Fibroblast of skin of abdomen (primary cell): ENCODE measurements at regions not wholly inside any gene's neighbourhood (a gene's known extent, or its start where the extent isn't known, plus 50 kb on each side); places are given as distances from the start of the nearest gene placed in this dataset.
A peak's percentile ranks its signal among the peaks of the same experiment; 100 is the strongest.

Experiments
- DNase-seq: peaks from one replicate; pipeline ENCODE4 v3.0.0-alpha.2; 2013

DNA sequence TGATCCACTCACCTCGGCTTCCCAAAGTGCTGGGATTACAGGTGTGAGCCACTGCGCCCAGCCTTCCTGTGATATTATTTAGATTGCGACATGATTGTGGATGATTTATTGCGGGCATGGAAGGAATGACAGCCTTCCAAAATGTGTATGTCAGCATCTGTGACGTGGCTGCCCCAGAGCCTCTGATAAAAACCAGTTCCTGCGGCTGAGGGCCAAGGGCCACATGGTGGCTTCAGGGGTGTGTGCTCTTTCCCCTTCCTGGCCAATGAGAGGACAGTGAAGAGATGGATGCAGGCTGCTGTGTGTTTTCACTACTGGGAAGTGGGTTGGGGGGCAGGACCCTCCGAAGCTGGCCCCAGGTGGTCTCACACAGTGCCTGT lies 57.4 kb upstream of the HGFAC start:
- DNase-seq, result no peak

GRCh38 chr4:3384771-3385710 lies 56.7 kb upstream of the HGFAC start:
- DNase-seq, result no peak

- no peak for DNase-seq
Observed at GRCh38 chr4:3385711-3386420, 55.9 kb upstream of the HGFAC start.

DNA sequence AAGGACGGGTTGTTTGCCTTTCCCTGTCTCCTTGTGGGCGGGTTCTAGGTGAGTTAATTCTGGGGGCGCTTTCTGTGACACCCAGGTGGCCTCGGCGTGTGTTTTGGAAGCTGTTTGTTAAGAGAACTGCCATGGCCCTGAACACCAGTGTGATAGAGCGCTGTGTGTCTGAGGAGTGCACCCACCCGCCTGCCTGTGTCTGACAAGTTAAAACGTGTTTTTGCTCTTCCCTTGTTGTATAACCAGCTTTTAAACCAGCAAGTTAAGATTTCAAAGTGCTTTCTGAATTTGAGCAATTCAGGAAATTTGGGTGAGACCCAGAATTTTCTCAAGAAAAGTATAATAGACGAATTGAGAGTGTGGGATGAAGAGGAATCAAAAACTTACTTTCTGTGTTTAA lies 55.2 kb upstream of the HGFAC start:
- no peak for DNase-seq

DNA sequence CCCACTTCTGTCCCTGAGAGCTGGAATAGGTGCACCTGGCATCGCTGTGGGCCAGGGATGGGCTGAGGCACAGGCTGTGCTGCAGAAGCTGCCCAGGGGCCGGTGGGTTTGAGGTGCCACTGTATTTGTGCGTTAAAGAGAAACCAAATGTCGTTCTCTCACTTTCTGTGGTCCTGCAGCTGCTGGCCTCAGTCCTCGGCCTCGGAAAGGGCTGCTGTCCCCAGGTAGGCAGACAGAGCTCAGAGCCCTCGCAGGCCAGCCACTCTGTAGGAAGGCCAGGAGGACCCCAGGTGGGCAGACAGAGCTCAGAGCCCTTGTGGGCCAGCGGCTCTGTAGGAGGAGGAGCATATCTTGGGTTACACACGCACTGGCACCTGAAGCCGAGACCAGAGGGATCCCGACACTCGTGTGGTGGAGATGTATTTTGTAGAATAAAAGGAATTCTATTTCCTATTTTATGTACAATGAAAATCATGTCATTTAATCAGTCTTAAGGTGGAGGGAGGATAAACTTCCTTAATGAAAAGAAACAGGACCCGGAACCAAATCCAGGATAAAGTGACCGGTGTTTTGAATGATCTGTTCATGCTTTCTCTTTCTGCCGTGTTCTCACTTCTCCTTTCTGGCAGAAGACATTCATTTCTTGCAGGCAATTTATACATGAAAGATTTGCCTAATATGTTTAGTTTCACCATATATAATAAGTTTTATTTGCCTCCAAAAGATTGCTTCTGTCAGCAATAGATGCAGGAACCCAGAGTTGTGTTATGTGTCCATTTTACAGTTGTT lies 54.4 kb upstream of the HGFAC start:
- DNase-seq, result no peak

DNA sequence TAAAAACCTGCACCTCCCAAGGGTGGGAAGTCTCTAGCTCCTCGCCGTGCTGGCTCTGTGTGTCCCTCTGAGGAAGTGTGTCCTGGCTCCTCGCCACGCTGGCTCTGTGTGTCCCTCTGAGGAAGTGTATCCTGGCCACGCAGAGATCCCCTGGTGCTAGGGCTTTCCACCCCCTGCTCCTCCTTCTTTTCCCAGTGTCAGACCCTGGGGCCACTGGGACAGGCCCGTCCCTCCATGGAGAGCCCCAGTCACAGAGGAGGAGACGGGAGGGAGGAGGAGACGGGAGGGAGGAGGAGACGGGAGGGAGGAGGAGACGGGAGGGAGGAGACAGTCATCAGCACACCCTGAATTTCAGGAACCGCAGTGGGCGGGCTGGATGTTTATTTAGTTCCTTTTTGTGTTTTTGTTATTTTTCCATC lies 53.8 kb upstream of the HGFAC start:
- peak; percentile 19 for DNase-seq

DNA sequence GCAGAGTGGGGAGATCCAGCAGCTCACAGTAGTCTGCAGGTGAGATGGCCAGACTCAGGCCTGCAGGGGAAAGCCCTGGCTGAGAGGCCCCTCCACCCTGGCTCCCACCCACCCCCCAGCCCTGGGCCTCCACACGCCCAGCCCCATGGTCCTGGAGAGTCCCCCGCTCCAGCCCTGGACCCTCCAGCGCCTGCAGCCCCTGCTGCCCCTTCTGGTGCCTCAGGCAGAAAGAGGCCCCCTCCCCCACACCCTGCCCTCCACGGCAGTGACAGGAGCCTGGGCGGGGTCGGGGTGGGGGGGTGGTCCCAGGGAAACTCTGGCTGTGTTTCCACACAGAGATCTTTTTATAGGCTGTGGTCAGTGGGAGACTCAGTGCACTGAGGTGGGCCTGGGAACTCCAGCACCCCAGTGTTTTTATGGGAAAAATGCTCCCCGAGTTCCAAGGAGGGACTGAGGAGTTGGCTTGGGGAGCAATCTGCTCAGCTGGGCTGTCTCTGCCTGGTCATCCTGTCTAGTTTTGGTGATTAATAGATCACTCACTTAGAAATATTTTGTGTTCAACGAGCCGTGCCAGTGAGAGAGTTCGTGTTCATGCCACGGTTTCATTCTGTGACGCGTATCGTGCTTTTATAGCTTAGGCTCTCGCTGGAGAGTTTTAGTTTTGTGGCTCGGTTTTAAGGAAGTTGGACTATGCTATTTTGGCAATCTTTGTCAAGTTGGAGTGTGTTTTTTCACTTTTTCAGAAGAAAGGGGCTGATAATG lies 53.1 kb upstream of the HGFAC start:
- peak; percentile 82 for DNase-seq

- DNase-seq, result no peak
Observed at GRCh38 chr4:3389233-3390215, 52.2 kb upstream of the HGFAC start.

DNA sequence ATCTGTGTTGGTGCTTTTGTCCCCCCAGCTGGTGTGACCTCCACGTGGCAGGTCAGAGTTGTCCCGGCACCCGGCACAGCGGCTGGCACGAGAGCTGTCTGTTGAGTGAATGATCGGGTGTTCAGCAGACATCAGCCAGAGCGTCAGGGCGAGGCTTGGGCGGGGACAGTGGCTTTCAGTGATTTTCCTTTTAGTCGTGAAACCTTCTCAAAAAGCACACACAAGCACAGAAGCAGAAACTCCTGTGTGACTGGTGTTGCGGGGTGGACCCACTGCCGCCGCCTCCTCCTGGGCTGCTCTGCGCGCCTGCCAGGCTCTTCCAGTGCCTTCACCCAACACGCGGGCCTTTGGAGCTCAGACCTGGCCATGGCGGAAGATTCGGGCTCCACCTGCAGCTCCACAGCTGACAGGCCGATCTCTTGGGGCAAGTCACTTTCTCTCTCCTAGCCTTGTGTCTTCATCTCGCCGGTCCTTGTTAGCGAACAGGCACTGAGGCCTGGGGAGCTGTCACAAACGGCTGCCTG lies 51.4 kb upstream of the HGFAC start:
- DNase-seq, result no peak

- no peak for DNase-seq
Observed at GRCh38 chr4:3391422-3391821, 50.3 kb upstream of the HGFAC start.
